Astrocyte (in vitro differentiated cells and primary cell): ENCODE measurements at regions not wholly inside any gene's neighbourhood (a gene's known extent, or its start where the extent isn't known, plus 50 kb on each side); places are given as distances from the start of the nearest gene placed in this dataset.
"Not testable (repeated sequence)": the region's sequence is repeated elsewhere in the genome, so short reads cannot be mapped to it uniquely, and the experiment has no call there.

Source experiments
- DNase-seq: peaks from one replicate; pipeline ENCODE4 v3.0.0-alpha.2; 2010; ENCODE audit warnings: low read depth
- FAIRE-seq: peaks from 2 replicates; lab custom pipeline; 2011; peaks lifted over from hg19 to GRCh38; lab: Jason Lieb, UNC
- H2AFZ ChIP-seq: 2 replicates; pipeline ENCODE4 v1.6.0; 2012; ENCODE audit warnings: low read depth, low read length, inconsistent platforms
- H3K27ac ChIP-seq: 2 replicates; pipeline ENCODE4 v1.5.1; 2011; ENCODE audit warnings: low read depth, low read length, inconsistent platforms
- H3K27me3 ChIP-seq: 2 replicates; pipeline ENCODE4 v1.6.0; 2011; ENCODE audit warnings: low read length, inconsistent platforms; ENCODE audit not compliant: insufficient read depth
- H3K36me3 ChIP-seq: 2 replicates; pipeline ENCODE4 v1.5.1; 2011; ENCODE audit warnings: low read length, inconsistent platforms; ENCODE audit not compliant: insufficient read depth
- H3K4me1 ChIP-seq: 2 replicates; pipeline ENCODE4 v1.5.1; 2011; ENCODE audit warnings: low read length, inconsistent platforms; ENCODE audit not compliant: insufficient read depth
- H3K4me2 ChIP-seq: 2 replicates; pipeline ENCODE4 v1.6.0; 2012; ENCODE audit warnings: low read length, inconsistent platforms
- H3K4me3 ChIP-seq: 2 replicates; pipeline ENCODE4 v1.5.1; 2011; ENCODE audit warnings: low read depth, mild to moderate bottlenecking, low read length, inconsistent platforms; ENCODE audit not compliant: insufficient read depth
- H3K79me2 ChIP-seq: 2 replicates; pipeline ENCODE4 v1.6.0; 2012; ENCODE audit warnings: mild to moderate bottlenecking, low read length, inconsistent platforms; ENCODE audit not compliant: insufficient read depth
- H3K9ac ChIP-seq: 2 replicates; pipeline ENCODE4 v1.6.0; 2012; ENCODE audit warnings: mild to moderate bottlenecking, low read length, inconsistent platforms
- H3K9me3 ChIP-seq: 2 replicates; pipeline ENCODE4 v1.5.1; 2012; ENCODE audit warnings: low read depth, mild to moderate bottlenecking, low read length, inconsistent platforms; ENCODE audit not compliant: insufficient read depth
- H4K20me1 ChIP-seq: 2 replicates; pipeline ENCODE4 v1.6.0; 2012; ENCODE audit warnings: low read length, inconsistent platforms; ENCODE audit not compliant: insufficient read depth
- H3K27ac Mint-ChIP-seq: one replicate; pipeline ENCODE4 v1.8.0; 2021; ENCODE audit warnings: mild to moderate bottlenecking, mixed read lengths; ENCODE audit not compliant: unreplicated experiment
- H3K27me3 Mint-ChIP-seq: one replicate; pipeline ENCODE4 v1.8.0; 2021; ENCODE audit warnings: low read depth, mixed read lengths; ENCODE audit not compliant: unreplicated experiment
- H3K36me3 Mint-ChIP-seq: one replicate; pipeline ENCODE4 v1.8.0; 2021; ENCODE audit warnings: low read depth, mixed read lengths; ENCODE audit not compliant: unreplicated experiment
- H3K4me1 Mint-ChIP-seq: one replicate; pipeline ENCODE4 v1.8.0; 2021; ENCODE audit warnings: low read depth, mixed read lengths; ENCODE audit not compliant: unreplicated experiment
- H3K4me3 Mint-ChIP-seq: one replicate; pipeline ENCODE4 v1.8.0; 2021; ENCODE audit warnings: mild to moderate bottlenecking, moderate library complexity, mixed read lengths; ENCODE audit not compliant: unreplicated experiment
- H3K9me3 Mint-ChIP-seq: one replicate; pipeline ENCODE4 v1.8.0; 2021; ENCODE audit warnings: mild to moderate bottlenecking, mixed read lengths; ENCODE audit not compliant: unreplicated experiment
- EZH2 ChIP-seq: IDR thresholded peaks from 2 replicates; pipeline ENCODE4 v1.6.1; 2012; ENCODE audit warnings: mild to moderate bottlenecking, low read length, inconsistent platforms; ENCODE audit not compliant: insufficient read depth
- TF ChIP-seq, protein P1 (sequence below): IDR thresholded peaks from 2 replicates; pipeline ENCODE4 v1.5.1; 2011; ENCODE audit warnings: low read depth, mild to moderate bottlenecking, inconsistent platforms, low read length, moderate library complexity; ENCODE audit not compliant: insufficient read depth

DNA sequence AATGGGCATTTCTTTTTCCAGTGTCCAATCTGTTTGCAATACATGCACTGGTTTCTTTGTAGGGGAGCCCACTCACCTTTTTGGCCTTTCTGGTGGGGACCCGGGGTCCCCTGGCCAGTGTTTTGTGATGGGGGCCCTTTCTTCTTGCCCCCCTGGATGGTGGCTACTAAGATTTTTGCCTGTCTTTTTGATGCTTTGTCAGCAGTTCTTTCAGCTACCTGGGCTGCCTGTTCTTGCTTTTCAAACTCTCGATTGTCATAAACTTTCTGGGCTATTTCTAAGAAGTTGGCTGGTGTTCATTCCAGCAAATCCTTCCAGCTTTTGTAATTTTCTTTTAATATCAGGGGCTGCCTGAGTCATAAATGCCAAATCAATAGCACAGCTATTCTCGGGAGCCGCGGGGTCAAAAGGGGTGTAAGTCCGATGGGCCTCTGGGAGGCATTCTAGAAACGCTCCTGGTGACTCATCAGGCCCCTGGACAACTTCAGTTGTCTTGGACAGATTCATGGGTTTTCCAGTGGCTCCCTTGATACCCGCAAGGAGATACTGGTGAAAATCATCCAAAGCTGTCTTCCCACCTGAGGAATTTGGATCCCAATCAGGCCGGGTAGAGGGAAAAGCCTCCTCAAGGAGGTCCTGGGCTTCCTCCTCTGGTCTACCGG is 79.0 kb downstream of the PRR15 start:
- DNase-seq (peak; percentile 36), FAIRE-seq (no peak)
- H3K4me1 Mint-ChIP-seq, result peaks cover 28% of the 10 kb centered on the region
- H3K36me3 Mint-ChIP-seq, result peaks cover 6% of the 10 kb centered on the region
- no peaks in the 10 kb centered on the region for H3K79me2 ChIP-seq
- H3K9me3 Mint-ChIP-seq, result no peaks in the 10 kb centered on the region
- H3K9me3 ChIP-seq, result no peaks in the 10 kb centered on the region
- no peaks in the 10 kb centered on the region for H3K27me3 ChIP-seq
- TF ChIP-seq EZH2, result no peak
- TF ChIP-seq, protein P1, sequence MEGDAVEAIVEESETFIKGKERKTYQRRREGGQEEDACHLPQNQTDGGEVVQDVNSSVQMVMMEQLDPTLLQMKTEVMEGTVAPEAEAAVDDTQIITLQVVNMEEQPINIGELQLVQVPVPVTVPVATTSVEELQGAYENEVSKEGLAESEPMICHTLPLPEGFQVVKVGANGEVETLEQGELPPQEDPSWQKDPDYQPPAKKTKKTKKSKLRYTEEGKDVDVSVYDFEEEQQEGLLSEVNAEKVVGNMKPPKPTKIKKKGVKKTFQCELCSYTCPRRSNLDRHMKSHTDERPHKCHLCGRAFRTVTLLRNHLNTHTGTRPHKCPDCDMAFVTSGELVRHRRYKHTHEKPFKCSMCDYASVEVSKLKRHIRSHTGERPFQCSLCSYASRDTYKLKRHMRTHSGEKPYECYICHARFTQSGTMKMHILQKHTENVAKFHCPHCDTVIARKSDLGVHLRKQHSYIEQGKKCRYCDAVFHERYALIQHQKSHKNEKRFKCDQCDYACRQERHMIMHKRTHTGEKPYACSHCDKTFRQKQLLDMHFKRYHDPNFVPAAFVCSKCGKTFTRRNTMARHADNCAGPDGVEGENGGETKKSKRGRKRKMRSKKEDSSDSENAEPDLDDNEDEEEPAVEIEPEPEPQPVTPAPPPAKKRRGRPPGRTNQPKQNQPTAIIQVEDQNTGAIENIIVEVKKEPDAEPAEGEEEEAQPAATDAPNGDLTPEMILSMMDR, result no peak
- no peak overlapping the region for H3K4me3 Mint-ChIP-seq
- H3K4me1 ChIP-seq, result peaks cover 9% of the 10 kb centered on the region
- no peak overlapping the region for H3K9ac ChIP-seq
- H3K4me2 ChIP-seq, result peak overlapping the region; percentile 18
- no peaks in the 10 kb centered on the region for H3K36me3 ChIP-seq
- no peak overlapping the region for H3K27ac Mint-ChIP-seq
- no peak overlapping the region for H2AFZ ChIP-seq
- no peak overlapping the region for H3K4me3 ChIP-seq
- no peaks in the 10 kb centered on the region for H4K20me1 ChIP-seq
- no peak overlapping the region for H3K27ac ChIP-seq
- H3K27me3 Mint-ChIP-seq, result no peaks in the 10 kb centered on the region

DNA sequence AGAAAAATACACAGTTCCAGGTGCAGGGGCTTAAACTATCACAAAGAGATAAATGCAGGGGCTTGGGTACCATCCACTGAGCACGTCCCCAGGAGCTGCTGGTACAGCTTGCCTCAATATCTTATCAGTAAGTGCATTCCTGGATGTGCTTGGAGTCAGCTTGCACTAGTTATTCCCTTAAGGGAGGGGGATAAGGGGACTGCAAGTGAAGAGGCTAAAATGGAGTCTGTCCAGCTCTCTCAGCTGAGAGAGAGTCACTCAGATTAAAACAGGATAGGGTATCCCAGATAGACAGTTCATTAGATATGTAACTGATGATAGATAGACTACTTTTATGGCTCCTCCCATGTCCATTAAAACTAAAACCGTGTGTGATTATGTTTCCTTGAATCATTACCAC is 82.5 kb downstream of the PRR15 start:
- not testable (repeated sequence) for H3K9me3 ChIP-seq, H3K27me3 Mint-ChIP-seq, H3K27ac ChIP-seq, H3K9me3 Mint-ChIP-seq, H4K20me1 ChIP-seq, FAIRE-seq, H3K79me2 ChIP-seq, H3K4me2 ChIP-seq, H3K27me3 ChIP-seq, H3K36me3 ChIP-seq, H3K4me3 ChIP-seq, H3K4me1 ChIP-seq, H3K4me3 Mint-ChIP-seq, H2AFZ ChIP-seq, DNase-seq, H3K9ac ChIP-seq
- Mint-ChIP-seq H3K4me1 (peaks cover 29% of the 10 kb centered on the region), H3K36me3 (peaks cover 12% of the 10 kb centered on the region), H3K27ac (peak overlapping the region; percentile 59)

DNA sequence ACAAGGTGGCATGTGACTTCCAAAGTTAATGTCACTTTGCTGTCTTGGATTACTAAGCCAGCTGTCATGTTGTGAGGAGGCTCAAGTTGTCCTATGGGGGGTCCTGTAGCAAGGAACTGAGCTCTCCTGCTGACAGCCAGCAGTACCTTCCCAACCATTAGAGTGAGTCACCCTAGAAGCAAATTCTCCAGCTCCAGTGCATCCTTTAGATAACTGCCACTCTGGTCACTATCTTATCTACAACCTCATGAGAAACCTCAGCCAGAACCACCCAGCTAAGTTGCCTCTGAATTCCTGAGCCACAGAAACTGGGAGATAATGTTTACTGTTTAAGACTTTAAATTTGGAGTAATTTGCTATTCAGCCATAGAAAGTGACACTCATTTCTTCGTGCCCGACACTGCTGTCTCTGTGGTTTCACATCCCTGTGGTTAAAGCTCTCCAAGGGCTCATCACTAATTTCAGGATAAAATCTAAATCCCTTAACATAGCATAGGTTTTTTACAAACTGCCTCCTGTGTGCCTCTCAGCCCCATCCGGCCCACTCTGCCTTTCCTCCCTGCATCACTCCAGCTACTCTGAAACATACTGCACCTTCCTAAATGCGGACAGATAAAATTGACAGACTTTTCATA is 83.5 kb downstream of the PRR15 start:
- Histone ChIP-seq H2AFZ (no peak overlapping the region), H3K4me1 (peaks cover 9% of the 10 kb centered on the region), H3K36me3 (no peaks in the 10 kb centered on the region), H3K4me2 (peak overlapping the region; percentile 39), H3K27me3 (no peaks in the 10 kb centered on the region), H3K9ac (no peak overlapping the region), H3K4me3 (no peak overlapping the region), H3K79me2 (no peaks in the 10 kb centered on the region), H3K9me3 (no peaks in the 10 kb centered on the region), H3K27ac (no peak overlapping the region), H4K20me1 (no peaks in the 10 kb centered on the region)
- H3K27ac Mint-ChIP-seq, result no peak overlapping the region
- H3K36me3 Mint-ChIP-seq, result peaks cover 13% of the 10 kb centered on the region
- peak; percentile 4 for DNase-seq
- peak; percentile 72 for FAIRE-seq
- H3K9me3 Mint-ChIP-seq, result no peaks in the 10 kb centered on the region
- TF ChIP-seq, protein P1, result no peak
- TF ChIP-seq EZH2, result no peak
- H3K4me3 Mint-ChIP-seq, result no peak overlapping the region
- peaks cover 24% of the 10 kb centered on the region for H3K4me1 Mint-ChIP-seq
- no peaks in the 10 kb centered on the region for H3K27me3 Mint-ChIP-seq

DNA sequence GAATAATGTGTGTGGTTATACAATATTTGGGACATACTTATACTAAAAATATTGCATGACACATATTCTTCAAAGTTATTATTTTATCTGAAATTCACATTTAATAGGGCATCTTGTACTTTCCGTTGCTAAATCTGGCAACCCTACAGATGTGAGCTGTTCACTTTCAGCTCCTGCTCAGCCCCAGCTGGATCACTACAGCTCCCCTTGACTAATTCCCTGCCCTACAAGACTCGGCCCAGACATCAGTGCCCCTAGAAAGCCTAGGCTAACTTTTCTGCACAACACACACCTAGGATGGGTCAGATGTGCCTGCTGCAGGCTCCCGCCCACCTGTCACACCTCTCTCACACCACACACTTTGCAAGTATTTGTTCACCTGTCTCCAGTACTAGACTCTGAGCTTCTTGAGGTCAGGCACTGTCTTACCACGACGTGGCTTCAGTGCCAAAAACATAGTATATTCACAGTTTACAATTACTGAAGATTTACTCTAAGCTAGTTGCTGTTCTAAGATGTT is 84.1 kb downstream of the PRR15 start:
- not testable (repeated sequence) for H3K9me3 ChIP-seq, H3K9me3 Mint-ChIP-seq, H2AFZ ChIP-seq, H3K9ac ChIP-seq, H3K4me3 Mint-ChIP-seq, H4K20me1 ChIP-seq, H3K27ac Mint-ChIP-seq, DNase-seq, H3K4me3 ChIP-seq, H3K4me2 ChIP-seq, H3K36me3 ChIP-seq, H3K27me3 ChIP-seq, H3K79me2 ChIP-seq, H3K27me3 Mint-ChIP-seq, H3K27ac ChIP-seq, H3K4me1 ChIP-seq
- Mint-ChIP-seq H3K4me1 (peaks cover 24% of the 10 kb centered on the region), H3K36me3 (peaks cover 13% of the 10 kb centered on the region)
- peak; percentile 9 for FAIRE-seq
